B cell (primary cell): ENCODE measurements at regions not wholly inside any gene's neighbourhood (a gene's known extent, or its start where the extent isn't known, plus 50 kb on each side); places are given as distances from the start of the nearest gene placed in this dataset.

Source experiments
- CTCF ChIP-seq: fragments of 200-600 bp; IDR thresholded peaks from one replicate; pipeline ENCODE4 v1.8.0; 2022; ENCODE audit warnings: antibody characterized with exemption, mild to moderate bottlenecking
- EZH2 ChIP-seq: IDR thresholded peaks from 2 replicates; pipeline ENCODE4 v1.6.1; 2012; ENCODE audit warnings: borderline replicate concordance, low read depth, mild to moderate bottlenecking, moderate library complexity, low read length; ENCODE audit not compliant: insufficient read depth, poor library complexity, severe bottlenecking

- TF ChIP-seq CTCF, result no peak
- no peak for TF ChIP-seq EZH2
Measured at GRCh38 chr17:12230481-12231354, 210.0 kb downstream of the MAP2K4 start.
